H9 (cell line): ENCODE measurements at regions not wholly inside any gene's neighbourhood (a gene's known extent, or its start where the extent isn't known, plus 50 kb on each side); places are given as distances from the start of the nearest gene placed in this dataset.

ENCODE experiments used
- DNase-seq: peaks from one replicate; pipeline ENCODE4 v3.0.0-alpha.2; 2017
- H2AFZ ChIP-seq: one replicate; pipeline ENCODE4 v1.6.1; 2013; ENCODE audit warnings: mild to moderate bottlenecking, low read length, control low read depth, moderate library complexity
- H2AK5ac ChIP-seq: 2 replicates; pipeline ENCODE4 v1.6.1; 2013; ENCODE audit warnings: low read length, control low read depth, mixed read lengths; ENCODE audit not compliant: insufficient read length
- H2BK120ac ChIP-seq: one replicate; pipeline ENCODE4 v1.6.1; 2013; ENCODE audit warnings: low read depth, mild to moderate bottlenecking, low read length, control low read depth, inconsistent platforms; ENCODE audit not compliant: poor library complexity, severe bottlenecking
- H2BK12ac ChIP-seq: 2 replicates; pipeline ENCODE4 v1.6.1; 2013; ENCODE audit warnings: low read length, control low read depth, mixed read lengths, low read depth; ENCODE audit not compliant: insufficient read length
- H2BK15ac ChIP-seq: 2 replicates; pipeline ENCODE4 v1.6.1; 2013; ENCODE audit warnings: low read depth, low read length, control low read depth
- H2BK20ac ChIP-seq: one replicate; pipeline ENCODE4 v1.6.1; 2013; ENCODE audit warnings: low read depth, mild to moderate bottlenecking, low read length, control low read depth, inconsistent platforms; ENCODE audit not compliant: poor library complexity, severe bottlenecking
- H2BK5ac ChIP-seq: 2 replicates; pipeline ENCODE4 v1.6.1; 2013; ENCODE audit warnings: low read length, control low read depth, mixed read lengths; ENCODE audit not compliant: insufficient read length
- H3K14ac ChIP-seq: 2 replicates; pipeline ENCODE4 v1.6.1; 2013; ENCODE audit warnings: low read length, control low read depth; ENCODE audit not compliant: insufficient read depth
- H3K18ac ChIP-seq: 2 replicates; pipeline ENCODE4 v1.6.1; 2013; ENCODE audit warnings: low read depth, mild to moderate bottlenecking, mixed read lengths, low read length, control low read depth; ENCODE audit not compliant: insufficient read length
- H3K23ac ChIP-seq: 2 replicates; pipeline ENCODE4 v1.6.1; 2013; ENCODE audit warnings: low read length, control low read depth, mixed read lengths, low read depth; ENCODE audit not compliant: insufficient read length
- H3K23me2 ChIP-seq: 2 replicates; pipeline ENCODE4 v1.6.1; 2013; ENCODE audit warnings: low read depth, mild to moderate bottlenecking, mixed read lengths, low read length, control low read depth; ENCODE audit not compliant: insufficient read length, poor library complexity, severe bottlenecking
- H3K27ac ChIP-seq: 2 replicates; pipeline ENCODE4 v1.5.1; 2013; ENCODE audit warnings: low read length, control low read depth, mixed read lengths, low read depth; ENCODE audit not compliant: insufficient read length
- H3K27me3 ChIP-seq: 2 replicates; pipeline ENCODE4 v1.6.1; 2013; ENCODE audit warnings: low read length, control low read depth, inconsistent platforms; ENCODE audit not compliant: insufficient read depth
- H3K4ac ChIP-seq: 2 replicates; pipeline ENCODE4 v1.6.1; 2013; ENCODE audit warnings: low read depth, mild to moderate bottlenecking, control low read depth, inconsistent platforms, low read length, moderate library complexity
- H3K4me1 ChIP-seq: 2 replicates; pipeline ENCODE4 v1.6.1; 2013; ENCODE audit warnings: low read length, control low read depth, inconsistent platforms; ENCODE audit not compliant: insufficient read depth
- H3K4me2 ChIP-seq: 2 replicates; pipeline ENCODE4 v1.6.1; 2013; ENCODE audit warnings: low read length, control low read depth, mixed read lengths; ENCODE audit not compliant: insufficient read length, insufficient read depth
- H3K56ac ChIP-seq: 2 replicates; pipeline ENCODE4 v1.6.1; 2013; ENCODE audit warnings: low read depth, mild to moderate bottlenecking, mixed read lengths, low read length, control low read depth; ENCODE audit not compliant: insufficient read length
- H3K79me1 ChIP-seq: 2 replicates; pipeline ENCODE4 v1.6.1; 2013; ENCODE audit warnings: low read depth, mild to moderate bottlenecking, moderate library complexity, low read length, control low read depth, inconsistent platforms; ENCODE audit not compliant: insufficient read depth, poor library complexity, severe bottlenecking
- H3K79me2 ChIP-seq: 2 replicates; pipeline ENCODE4 v1.6.1; 2013; ENCODE audit warnings: low read length, control low read depth, inconsistent platforms; ENCODE audit not compliant: insufficient read depth
- H3K9ac ChIP-seq: 2 replicates; pipeline ENCODE4 v1.6.1; 2013; ENCODE audit warnings: low read length, control low read depth, mixed read lengths; ENCODE audit not compliant: insufficient read length; ENCODE audit errors: extremely low read depth
- H3K9me3 ChIP-seq: one replicate; pipeline ENCODE4 v1.6.1; 2013; ENCODE audit warnings: low read depth, low read length, inconsistent platforms; ENCODE audit not compliant: control insufficient read depth
- H3T11ph ChIP-seq: one replicate; pipeline ENCODE4 v1.6.1; 2013; ENCODE audit warnings: mild to moderate bottlenecking, low read length, control low read depth, inconsistent platforms
- H4K20me1 ChIP-seq: one replicate; pipeline ENCODE4 v1.6.1; 2013; ENCODE audit not compliant: control insufficient read depth, insufficient read length, insufficient read depth
- H4K5ac ChIP-seq: 2 replicates; pipeline ENCODE4 v1.6.1; 2013; ENCODE audit warnings: low read depth, mild to moderate bottlenecking, mixed read lengths, low read length, control low read depth; ENCODE audit not compliant: insufficient read length
- H4K8ac ChIP-seq: replicated peaks from 2 replicates; pipeline ENCODE4 v1.6.1; 2013; ENCODE audit warnings: low read length, control low read depth, mixed read lengths, low read depth; ENCODE audit not compliant: insufficient read length
- H4K91ac ChIP-seq: 2 replicates; pipeline ENCODE4 v1.6.1; 2013; ENCODE audit warnings: low read depth, mild to moderate bottlenecking, moderate library complexity, mixed read lengths, low read length, control low read depth; ENCODE audit not compliant: insufficient read length
- H3K27ac Mint-ChIP-seq, 3 experiments: 2 replicates in 2 of 3; 3 replicates in 1 of 3; pipeline ENCODE4 v1.8.0; 2020 to 2021; ENCODE audit warnings: mixed read lengths in 3 of 3, mild to moderate bottlenecking in 1 of 3, moderate library complexity in 1 of 3
- H3K27me3 Mint-ChIP-seq: 2 replicates; pipeline ENCODE4 v1.8.0; 2021; ENCODE audit warnings: low read depth, mild to moderate bottlenecking, moderate library complexity, mixed read lengths
- H3K36me3 Mint-ChIP-seq, 3 experiments: 2 replicates in 2 of 3; 3 replicates in 1 of 3; pipeline ENCODE4 v1.8.0; 2020 to 2021; ENCODE audit warnings: low read depth in 3 of 3, mixed read lengths in 3 of 3; ENCODE audit not compliant: insufficient read depth in 1 of 3
- H3K4me1 Mint-ChIP-seq, 2 experiments: 2 replicates each; pipeline ENCODE4 v1.8.0; 2020; ENCODE audit warnings: mixed read lengths in 2 of 2
- H3K4me3 Mint-ChIP-seq, 2 experiments: 2 replicates in 1 of 2; 3 replicates in 1 of 2; pipeline ENCODE4 v1.8.0; 2020 to 2021; ENCODE audit warnings: mild to moderate bottlenecking in 2 of 2, mixed read lengths in 2 of 2, moderate library complexity in 1 of 2
- H3K9me3 Mint-ChIP-seq, 2 experiments: 2 replicates in 1 of 2; 3 replicates in 1 of 2; pipeline ENCODE4 v1.8.0; 2020; ENCODE audit warnings: mild to moderate bottlenecking in 2 of 2, mixed read lengths in 2 of 2, moderate library complexity in 1 of 2
- CTCF ChIP-seq: fragments of 200-600 bp; sonication (generic); conservative IDR thresholded peaks from 3 replicates; pipeline ENCODE4 v1.8.0; 2021; ENCODE audit warnings: antibody characterized with exemption, mild to moderate bottlenecking
- WGBS: extraction: QIAGEN DNeasy Blood & Tissue Kit; methylation state at CpG from one replicate; pipeline ENCODE4 v1.1.7; 2013; ENCODE audit warnings: missing lambda C conversion rate, low lambda C conversion rate, mixed read lengths; ENCODE audit not compliant: insufficient read length; ENCODE audit errors: extremely low coverage; 5-methylcytosine and 5-hydroxymethylcytosine counted together

GRCh38 chr1:208741296-208741695, 497.1 kb upstream of the PLXNA2 start:
- H3K4me3 Mint-ChIP-seq = no peak overlapping the region
- H3K27me3 Mint-ChIP-seq = peaks cover 1% of the 10 kb centered on the region; the same call in 1 of the 2 replicates
- H3K27ac Mint-ChIP-seq = no peak overlapping the region
- no peaks in the 10 kb centered on the region for H3K79me1 ChIP-seq
- H3K4me1 Mint-ChIP-seq = no peaks in the 10 kb centered on the region
- WGBS = no CpG with 5 or more reads among the region's 3 CpGs
- no peak overlapping the region for H4K91ac ChIP-seq
- H3K4ac ChIP-seq = no peak overlapping the region
- no peak overlapping the region for H3K4me2 ChIP-seq
- no peak overlapping the region for H3K27ac ChIP-seq
- no peak overlapping the region for H3K56ac ChIP-seq
- H2BK12ac ChIP-seq = no peak overlapping the region
- H4K8ac ChIP-seq = no peak overlapping the region
- H2BK5ac ChIP-seq = no peak overlapping the region
- H3K36me3 Mint-ChIP-seq = peaks cover 0 to 15% (median 0%) of the 10 kb centered on the region in 3 experiments; a peak in 4 of 7 replicates
- H4K20me1 ChIP-seq = no peaks in the 10 kb centered on the region
- peaks cover 8 to 9% of the 10 kb centered on the region in 2 experiments; a peak in 4 of 5 replicates for H3K9me3 Mint-ChIP-seq
- no peak overlapping the region for H3K23ac ChIP-seq
- H2BK15ac ChIP-seq = no peak overlapping the region
- H2BK20ac ChIP-seq = no peak overlapping the region
- no peak overlapping the region for H4K5ac ChIP-seq
- H2AFZ ChIP-seq = no peak overlapping the region
- no peak overlapping the region for H2AK5ac ChIP-seq
- H3K18ac ChIP-seq = no peak overlapping the region
- H3K79me2 ChIP-seq = no peaks in the 10 kb centered on the region
- no peaks in the 10 kb centered on the region for H3K23me2 ChIP-seq
- DNase-seq = no peak
- H3K14ac ChIP-seq = no peak overlapping the region
- H3K9me3 ChIP-seq = no peaks in the 10 kb centered on the region
- no peak overlapping the region for H3T11ph ChIP-seq
- no peak for TF ChIP-seq CTCF
- no peaks in the 10 kb centered on the region for H3K4me1 ChIP-seq
- no peaks in the 10 kb centered on the region for H3K27me3 ChIP-seq
- H2BK120ac ChIP-seq = no peak overlapping the region
- no peak overlapping the region for H3K9ac ChIP-seq
